Duodenal mucosa (tissue), 2 donors: ENCODE measurements at regions not wholly inside any gene's neighbourhood (a gene's known extent, or its start where the extent isn't known, plus 50 kb on each side); places are given as distances from the start of the nearest gene placed in this dataset.

Source experiments
- H3K27ac ChIP-seq: one replicate; pipeline ENCODE4 v1.7.0; 2013; ENCODE audit warnings: low read depth, low read length
- H3K27me3 ChIP-seq, 2 donors: one replicate each; pipeline ENCODE4 v1.7.0; 2013; ENCODE audit warnings: low read length in 2 of 2, control low read depth in 1 of 2; ENCODE audit not compliant: insufficient read depth in 2 of 2, control insufficient read depth in 1 of 2
- H3K36me3 ChIP-seq, 2 donors: one replicate each; pipeline ENCODE4 v1.7.0; 2013; ENCODE audit warnings: low read length in 2 of 2, control low read depth in 1 of 2; ENCODE audit not compliant: insufficient read depth in 2 of 2, control insufficient read depth in 1 of 2
- H3K4me1 ChIP-seq, 2 donors: one replicate each; pipeline ENCODE4 v1.7.0; 2013; ENCODE audit warnings: low read length in 2 of 2, control low read depth in 1 of 2; ENCODE audit not compliant: insufficient read depth in 2 of 2, control insufficient read depth in 1 of 2
- H3K4me3 ChIP-seq, 2 donors: one replicate each; pipeline ENCODE4 v1.7.0; 2013; ENCODE audit warnings: low read length in 2 of 2, low read depth in 1 of 2
- H3K9ac ChIP-seq, 2 donors: one replicate each; pipeline ENCODE4 v1.7.0; 2013; ENCODE audit warnings: low read length in 2 of 2, low read depth in 1 of 2
- H3K9me3 ChIP-seq, 2 donors: one replicate each; pipeline ENCODE4 v1.7.0; 2013; ENCODE audit warnings: low read length in 2 of 2, control low read depth in 1 of 2; ENCODE audit not compliant: control insufficient read depth in 1 of 2

DNA sequence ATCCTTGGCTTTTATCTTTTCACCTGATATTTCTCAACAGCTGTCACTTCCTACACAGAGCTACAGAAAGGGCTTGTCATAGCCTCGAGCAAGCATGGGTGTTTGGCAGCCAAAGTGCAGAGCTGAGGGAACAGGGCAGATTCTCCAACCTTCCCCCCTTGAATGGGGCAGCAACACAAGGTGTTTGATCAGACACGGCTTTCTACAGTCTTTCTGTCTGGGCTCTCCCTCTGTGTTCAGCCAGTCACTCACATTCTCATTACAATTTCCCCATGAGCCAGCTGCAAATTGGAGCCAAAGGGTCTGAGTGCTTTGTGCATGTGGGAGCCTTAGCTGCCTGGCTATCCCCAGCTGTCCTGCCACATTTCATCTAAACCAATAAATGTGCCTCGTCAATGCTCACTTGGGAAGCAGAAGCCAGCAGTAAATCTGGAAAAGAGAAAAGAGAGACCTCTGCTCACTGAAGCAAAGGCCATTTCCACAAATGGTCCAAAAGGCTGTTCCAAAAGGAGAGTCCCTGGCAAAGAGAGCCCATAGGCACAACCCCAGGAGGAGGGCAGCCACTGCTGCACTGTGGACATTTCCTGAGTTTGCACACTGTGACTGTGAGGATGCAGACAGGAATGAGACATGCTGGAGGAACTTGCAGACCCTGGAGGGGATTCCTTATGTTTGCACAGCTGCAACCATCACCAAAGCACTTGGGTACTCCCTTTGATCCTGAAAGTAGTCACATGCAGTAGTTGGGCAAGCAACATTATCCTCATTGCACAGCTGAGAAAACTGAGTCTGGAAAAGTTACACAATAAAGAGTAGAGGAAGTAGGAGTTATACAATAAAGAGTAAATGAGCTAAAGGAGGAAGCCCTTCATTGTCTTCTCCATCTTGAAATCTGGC, 186.8 kb downstream of the FAM181B start:
- Histone ChIP-seq H3K36me3 (no peaks in the 10 kb centered on the region), H3K4me3 (no peak overlapping the region), H3K27ac (no peak overlapping the region), H3K9ac (no peak overlapping the region), H3K4me1 (no peaks in the 10 kb centered on the region), H3K9me3 (no peaks in the 10 kb centered on the region), H3K27me3 (no peaks in the 10 kb centered on the region)

DNA sequence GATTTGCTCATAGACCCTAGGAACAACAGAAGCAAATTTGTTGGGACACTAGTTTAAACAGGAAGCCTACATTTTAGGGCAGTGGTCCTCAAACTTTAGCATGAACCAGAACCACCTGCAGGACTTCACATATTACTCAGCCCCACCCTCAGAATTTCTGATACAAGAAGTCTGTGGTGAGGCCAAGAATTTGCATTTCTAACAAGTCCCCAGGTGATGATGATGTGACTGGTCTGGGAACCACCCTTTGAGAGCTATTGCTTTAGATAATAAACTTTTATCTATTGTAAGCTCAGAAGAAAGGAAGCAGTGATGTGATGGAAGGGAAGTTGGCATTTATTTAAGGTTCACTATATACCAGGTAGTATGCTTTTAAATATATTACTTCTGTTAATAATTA, 194.0 kb downstream of the FAM181B start:
- Histone ChIP-seq H3K4me3 (no peak overlapping the region), H3K36me3 (no peaks in the 10 kb centered on the region), H3K4me1 (no peaks in the 10 kb centered on the region), H3K27me3 (no peaks in the 10 kb centered on the region), H3K9ac (no peak overlapping the region), H3K27ac (no peak overlapping the region), H3K9me3 (no peaks in the 10 kb centered on the region)

DNA sequence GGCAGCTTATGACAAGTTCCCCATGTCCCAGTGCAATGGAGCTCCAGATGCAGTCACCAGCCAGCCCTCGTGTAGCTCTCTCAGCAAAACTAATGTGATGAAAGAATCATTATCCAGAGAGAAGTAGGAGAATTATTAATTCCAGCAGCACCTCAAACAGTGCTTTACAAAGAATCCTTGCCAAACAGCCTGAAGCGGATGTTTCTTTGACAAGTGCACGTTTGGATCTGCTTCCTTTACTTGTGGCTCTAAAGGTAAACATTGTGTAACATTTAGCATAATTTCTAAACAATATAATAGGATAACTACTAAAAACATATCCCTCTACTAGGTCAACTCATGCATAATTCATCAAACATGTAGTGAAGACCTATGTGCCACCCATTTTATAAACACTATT, 197.0 kb downstream of the FAM181B start:
- no peaks in the 10 kb centered on the region for H3K4me1 ChIP-seq
- no peaks in the 10 kb centered on the region for H3K36me3 ChIP-seq
- H3K27ac ChIP-seq, result no peak overlapping the region
- H3K9ac ChIP-seq, result no peak overlapping the region
- H3K4me3 ChIP-seq, result no peak overlapping the region
- no peaks in the 10 kb centered on the region for H3K9me3 ChIP-seq
- no peaks in the 10 kb centered on the region for H3K27me3 ChIP-seq

DNA sequence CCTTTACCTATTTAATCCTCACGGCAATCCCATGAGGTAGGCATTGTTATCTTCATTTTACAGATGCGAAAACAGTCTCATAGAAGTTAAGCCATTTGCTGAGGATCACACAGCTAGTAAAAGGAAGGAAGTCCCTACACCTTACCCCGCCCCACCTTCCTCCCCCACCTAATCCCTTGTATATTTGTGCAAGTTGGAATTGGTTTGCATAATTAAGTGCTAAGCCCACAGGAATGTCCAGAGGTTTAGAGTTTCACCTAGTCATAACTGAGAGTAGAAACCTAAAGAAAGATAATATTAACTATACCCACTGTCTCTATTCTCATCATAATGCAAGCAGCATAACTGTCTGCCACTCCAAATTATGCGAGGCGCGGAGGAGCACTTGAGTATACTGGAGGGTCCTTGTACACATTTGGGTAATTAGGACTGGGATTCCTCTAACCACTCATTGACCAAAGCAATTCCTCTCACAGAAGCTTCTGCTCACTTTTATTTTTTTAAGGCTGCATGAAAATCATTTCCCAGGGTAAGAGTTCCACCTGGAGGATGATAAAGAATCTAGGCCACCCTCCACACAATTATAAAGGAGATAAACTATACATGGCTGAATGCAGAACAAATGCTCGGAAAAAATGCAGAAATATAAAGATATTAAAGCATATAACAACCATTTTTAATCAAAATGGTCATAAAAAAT, 199.9 kb downstream of the FAM181B start:
- H3K9ac ChIP-seq, result no peak overlapping the region
- H3K36me3 ChIP-seq, result no peaks in the 10 kb centered on the region
- no peaks in the 10 kb centered on the region for H3K4me1 ChIP-seq
- no peaks in the 10 kb centered on the region for H3K9me3 ChIP-seq
- H3K4me3 ChIP-seq, result no peak overlapping the region
- H3K27ac ChIP-seq, result no peak overlapping the region
- H3K27me3 ChIP-seq, result no peaks in the 10 kb centered on the region

DNA sequence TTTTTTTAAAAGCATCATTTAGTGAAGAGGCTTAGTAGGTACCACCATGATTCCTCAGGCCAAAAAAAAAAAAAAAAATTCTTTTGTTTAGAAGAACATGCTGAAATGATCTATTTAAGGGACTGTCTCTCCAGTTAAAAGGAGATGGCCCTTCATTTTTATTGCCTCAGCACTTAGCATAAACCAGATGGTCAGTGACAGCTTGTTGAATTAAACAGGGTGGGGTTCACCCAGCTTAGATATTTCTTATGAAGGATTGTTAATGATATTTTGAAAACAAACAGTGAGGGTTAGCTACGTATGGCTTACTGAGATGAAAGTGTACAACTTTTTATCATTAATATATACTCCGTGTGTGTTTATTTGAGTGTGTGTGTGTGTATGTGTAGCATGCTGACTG, 203.7 kb downstream of the FAM181B start:
- no peak overlapping the region for H3K4me3 ChIP-seq
- no peaks in the 10 kb centered on the region for H3K9me3 ChIP-seq
- H3K4me1 ChIP-seq, result no peaks in the 10 kb centered on the region
- H3K36me3 ChIP-seq, result no peaks in the 10 kb centered on the region
- H3K9ac ChIP-seq, result no peak overlapping the region
- H3K27me3 ChIP-seq, result no peaks in the 10 kb centered on the region
- H3K27ac ChIP-seq, result no peak overlapping the region

DNA sequence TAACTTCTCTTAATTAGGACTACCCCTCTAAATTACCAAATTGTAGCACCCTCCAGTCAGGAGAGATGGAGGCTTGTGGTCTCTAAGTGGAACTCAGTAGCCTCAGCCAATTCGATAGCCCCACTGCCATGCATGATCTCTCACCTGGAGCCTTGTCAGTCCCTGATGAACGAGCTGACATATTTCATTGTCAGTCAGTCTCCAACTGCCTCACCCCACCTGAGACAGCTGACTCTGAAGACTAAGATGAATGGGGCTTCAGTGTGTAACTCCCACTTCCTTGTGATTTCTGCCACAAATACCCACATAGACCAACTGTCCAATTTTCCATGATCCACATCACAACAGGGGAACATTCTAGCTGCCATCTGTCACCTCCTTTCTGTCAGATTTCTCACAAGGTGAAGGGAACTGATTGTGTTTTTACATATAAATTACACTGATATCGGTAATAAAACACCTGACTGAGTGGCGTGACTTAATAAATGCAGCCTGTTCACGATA, 206.5 kb downstream of the FAM181B start:
- H3K27ac ChIP-seq, result no peak overlapping the region
- no peaks in the 10 kb centered on the region for H3K4me1 ChIP-seq
- H3K9me3 ChIP-seq, result no peaks in the 10 kb centered on the region
- H3K36me3 ChIP-seq, result no peaks in the 10 kb centered on the region
- no peak overlapping the region for H3K9ac ChIP-seq
- no peak overlapping the region for H3K4me3 ChIP-seq
- no peaks in the 10 kb centered on the region for H3K27me3 ChIP-seq

DNA sequence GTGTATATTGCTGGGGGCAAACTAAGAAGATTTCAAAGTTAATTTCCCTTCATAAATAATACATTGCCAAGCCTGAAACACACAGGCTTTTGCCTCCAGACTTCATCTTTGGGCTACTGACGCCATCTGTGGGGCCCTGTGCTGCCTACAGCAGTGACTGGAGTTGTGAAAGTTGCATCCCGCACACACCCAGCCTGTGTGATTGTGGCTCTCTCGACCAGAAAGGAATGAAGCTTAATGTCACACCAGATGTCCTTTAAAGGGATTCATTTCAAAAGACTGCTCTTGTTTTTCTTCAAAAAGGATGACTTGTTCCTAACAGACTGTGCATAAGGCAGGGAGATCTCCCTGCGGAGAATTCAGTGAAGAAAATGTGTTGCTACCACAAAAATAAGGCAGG, 210.5 kb downstream of the FAM181B start:
- Histone ChIP-seq H3K36me3 (no peaks in the 10 kb centered on the region), H3K9ac (no peak overlapping the region), H3K9me3 (no peaks in the 10 kb centered on the region), H3K27ac (no peak overlapping the region), H3K27me3 (no peaks in the 10 kb centered on the region), H3K4me1 (no peaks in the 10 kb centered on the region), H3K4me3 (no peak overlapping the region)

DNA sequence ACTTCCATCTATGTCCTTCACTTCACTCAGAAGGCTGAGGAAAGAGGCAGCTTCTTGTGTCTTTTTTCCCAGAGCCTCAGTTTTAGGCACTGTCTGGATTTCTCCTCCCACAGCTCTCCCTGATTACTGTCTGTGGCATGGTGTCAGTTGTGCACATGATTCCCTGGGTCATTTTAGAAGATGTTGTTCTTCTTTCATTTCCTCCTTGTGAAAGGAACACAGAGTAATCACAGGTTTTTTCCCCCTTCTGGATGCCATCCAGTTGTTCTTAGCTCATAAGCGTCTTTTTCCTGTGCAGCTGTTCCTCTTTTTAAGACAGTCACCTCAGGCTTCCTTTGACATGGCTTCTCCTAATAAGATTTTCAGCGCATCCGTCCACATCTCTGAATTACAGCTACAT, 212.2 kb downstream of the FAM181B start:
- no peak overlapping the region for H3K27ac ChIP-seq
- H3K27me3 ChIP-seq, result no peaks in the 10 kb centered on the region
- H3K4me3 ChIP-seq, result no peak overlapping the region
- no peaks in the 10 kb centered on the region for H3K36me3 ChIP-seq
- no peaks in the 10 kb centered on the region for H3K9me3 ChIP-seq
- H3K4me1 ChIP-seq, result no peaks in the 10 kb centered on the region
- no peak overlapping the region for H3K9ac ChIP-seq

DNA sequence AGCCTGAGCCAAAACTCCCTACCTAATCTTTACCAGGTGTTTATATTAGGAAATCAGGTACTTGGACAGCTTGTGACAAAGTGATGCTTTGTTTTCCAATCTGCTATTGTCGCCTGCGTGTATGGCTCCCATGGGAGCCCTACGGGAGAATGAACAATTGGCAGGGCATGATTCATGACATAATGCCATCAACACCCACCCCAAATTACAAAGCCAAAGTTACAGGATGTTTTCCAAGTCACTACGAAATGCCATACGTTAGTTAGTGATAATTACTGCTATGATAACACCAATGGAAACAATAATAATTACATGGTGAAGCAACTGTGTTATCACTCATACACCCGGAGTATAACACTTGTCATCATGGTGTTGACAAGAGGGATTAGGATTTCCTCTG, 226.4 kb downstream of the FAM181B start:
- Histone ChIP-seq H3K9ac (no peak overlapping the region), H3K27ac (no peak overlapping the region), H3K4me1 (no peaks in the 10 kb centered on the region), H3K27me3 (no peaks in the 10 kb centered on the region), H3K36me3 (no peaks in the 10 kb centered on the region), H3K9me3 (no peaks in the 10 kb centered on the region), H3K4me3 (no peak overlapping the region)

DNA sequence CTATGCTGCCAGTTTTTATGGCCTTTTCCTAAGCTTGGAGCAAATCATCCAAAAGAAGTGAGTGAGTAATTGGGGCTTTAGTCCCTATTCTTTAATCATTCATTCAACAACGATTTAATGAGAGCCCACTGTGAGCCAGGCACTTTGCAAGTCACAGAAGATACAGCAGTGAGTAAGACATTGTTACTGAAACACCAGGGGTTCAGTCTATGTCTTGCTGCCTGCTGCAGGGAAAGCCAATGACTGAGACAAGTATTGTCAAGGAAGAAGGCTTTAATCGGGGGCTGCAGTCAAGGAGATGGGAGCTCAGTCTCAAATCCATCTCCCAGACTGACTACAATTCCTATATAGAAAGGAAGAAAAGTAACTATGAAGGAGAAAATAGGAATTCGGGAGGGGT, 228.3 kb downstream of the FAM181B start:
- Histone ChIP-seq H3K4me1 (no peaks in the 10 kb centered on the region), H3K9me3 (no peaks in the 10 kb centered on the region), H3K9ac (no peak overlapping the region), H3K4me3 (no peak overlapping the region), H3K36me3 (no peaks in the 10 kb centered on the region), H3K27ac (no peak overlapping the region), H3K27me3 (no peaks in the 10 kb centered on the region)
